Activated CD4-positive, alpha-beta T cell treated with anti-CD3 and anti-CD28 coated beads, Interleukin-2, amount 50 U/mL, for 48 hours (primary cell): ENCODE measurements at regions not wholly inside any gene's neighbourhood (a gene's known extent, or its start where the extent isn't known, plus 50 kb on each side); places are given as distances from the start of the nearest gene placed in this dataset.
"Not testable (repeated sequence)": the region's sequence is repeated elsewhere in the genome, so short reads cannot be mapped to it uniquely, and the experiment has no call there.

Experiments used
- DNase-seq, 2 experiments: peaks; one replicate each; pipeline ENCODE4 v3.0.0-alpha.2; 2020

DNA sequence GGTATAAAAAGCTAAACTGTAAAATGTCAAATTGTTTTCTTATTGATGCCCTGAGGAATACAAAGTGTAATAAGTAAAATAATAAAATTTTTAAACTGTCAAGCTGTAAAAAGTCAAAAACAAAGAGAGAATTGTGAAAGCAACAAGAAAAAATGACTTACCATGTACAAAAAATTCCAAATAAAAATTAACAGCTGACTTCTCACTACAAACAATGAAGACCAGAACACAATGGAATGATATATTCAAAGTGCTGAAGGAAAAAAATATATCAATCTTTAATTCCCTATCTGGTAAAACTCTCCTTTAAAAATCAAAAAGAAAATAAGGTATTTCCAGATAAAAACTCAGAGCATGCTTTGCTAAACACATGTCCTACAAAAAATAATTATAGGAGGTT, 883.5 kb downstream of the IGSF11 start:
- no peak for DNase-seq

DNA sequence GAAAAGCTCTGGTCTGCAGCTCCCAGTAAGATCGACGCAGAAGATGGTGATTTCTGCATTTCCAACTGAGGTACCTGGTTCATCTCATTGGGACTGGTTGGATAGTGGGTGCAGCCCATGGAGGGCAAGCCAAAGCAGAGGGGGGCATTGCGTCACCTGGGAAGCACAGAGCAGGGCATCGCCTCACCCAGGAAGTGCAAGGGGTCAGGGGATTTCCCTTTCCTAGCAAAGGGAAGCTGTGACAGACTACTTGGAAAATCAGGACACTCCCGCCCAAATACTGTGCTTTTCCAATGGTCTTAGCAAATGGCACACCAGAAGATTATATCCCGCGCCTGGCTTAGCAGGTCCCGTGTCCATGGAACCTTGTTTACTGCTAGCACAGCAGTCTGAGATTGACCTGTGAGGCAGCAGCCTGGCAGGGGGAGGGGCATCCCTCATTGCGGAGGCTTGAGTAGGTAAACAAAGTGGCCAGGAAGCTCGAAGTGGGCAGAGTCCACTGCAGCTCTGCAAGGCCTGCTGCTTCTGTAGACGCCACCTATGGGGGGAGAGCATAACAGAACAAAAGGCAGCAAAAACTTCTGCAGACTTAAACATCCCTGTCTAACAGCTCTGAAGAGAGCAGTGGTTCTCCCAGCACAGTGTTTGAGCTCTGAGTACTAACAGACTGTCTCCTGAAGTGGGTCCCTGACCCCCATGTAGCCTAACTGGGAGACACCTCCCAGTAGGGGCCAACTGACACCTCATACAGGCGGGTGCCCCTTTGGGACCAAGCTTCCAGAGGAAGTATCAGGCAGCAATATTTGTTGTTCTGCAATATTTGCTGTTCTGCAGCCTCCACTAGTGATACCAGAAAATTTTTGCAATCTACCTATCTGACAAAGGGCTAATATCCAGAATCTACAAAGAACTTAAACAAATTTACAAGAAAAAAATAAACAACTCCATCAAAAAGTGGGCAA, 871.7 kb downstream of the IGSF11 start:
- DNase-seq = not testable (repeated sequence)

DNA sequence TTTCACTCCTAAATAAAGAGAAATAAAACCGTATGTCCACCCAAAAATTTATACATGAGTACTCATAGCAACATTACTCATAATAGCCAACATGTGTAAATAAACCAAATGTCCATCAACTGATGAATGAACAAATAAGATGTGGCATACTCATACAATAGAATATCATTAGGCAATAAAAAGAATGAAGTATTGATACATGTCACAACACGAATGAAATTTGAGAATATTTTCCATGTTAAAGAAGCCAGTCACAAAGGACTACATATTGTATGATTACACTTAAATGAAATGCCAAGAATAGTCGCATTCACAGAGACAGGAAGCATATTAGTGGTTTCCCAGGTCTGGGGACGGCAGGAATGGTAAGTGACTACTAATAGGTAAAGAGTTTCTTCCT, 869.2 kb downstream of the IGSF11 start:
- no peak for DNase-seq

DNA sequence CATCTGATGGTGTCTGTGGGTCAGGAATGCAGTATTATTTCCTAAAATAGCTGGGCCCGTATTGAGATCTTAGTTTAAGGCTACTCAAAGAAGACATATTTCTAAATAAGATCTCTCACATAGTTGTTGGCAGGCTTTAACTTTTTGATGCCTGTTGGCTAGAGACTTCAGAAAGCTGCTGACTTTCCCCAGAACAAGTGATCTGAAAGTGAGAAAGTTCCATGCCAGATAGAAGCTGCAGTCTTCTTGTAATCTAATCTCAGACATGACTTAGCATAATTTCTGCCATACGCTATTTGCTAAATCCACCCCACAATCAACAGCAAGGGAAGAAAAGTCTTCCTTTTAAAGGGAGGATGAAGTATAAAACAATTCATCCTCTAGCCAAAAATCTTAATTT, 867.1 kb downstream of the IGSF11 start:
- DNase-seq = no peak

DNA sequence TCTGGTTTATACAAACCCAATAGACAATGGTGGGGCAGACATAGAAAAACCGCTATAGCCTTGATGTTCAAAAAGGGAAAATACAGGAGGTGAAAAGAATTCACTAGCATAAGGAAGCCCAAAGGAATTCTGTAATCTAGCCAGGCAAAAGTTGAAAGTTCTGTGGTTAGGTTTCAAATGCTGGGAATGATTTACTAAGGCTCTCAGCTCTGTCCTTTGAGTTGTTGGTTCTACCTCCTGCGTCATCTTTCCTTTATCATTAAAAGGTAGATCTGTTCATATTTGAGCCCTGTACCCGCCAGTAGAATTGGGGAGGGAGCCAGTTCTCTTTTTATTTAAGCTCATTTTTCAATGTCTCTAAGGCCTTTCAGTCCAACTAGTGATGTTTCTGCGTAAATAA, 866.5 kb downstream of the IGSF11 start:
- DNase-seq = no peak

DNA sequence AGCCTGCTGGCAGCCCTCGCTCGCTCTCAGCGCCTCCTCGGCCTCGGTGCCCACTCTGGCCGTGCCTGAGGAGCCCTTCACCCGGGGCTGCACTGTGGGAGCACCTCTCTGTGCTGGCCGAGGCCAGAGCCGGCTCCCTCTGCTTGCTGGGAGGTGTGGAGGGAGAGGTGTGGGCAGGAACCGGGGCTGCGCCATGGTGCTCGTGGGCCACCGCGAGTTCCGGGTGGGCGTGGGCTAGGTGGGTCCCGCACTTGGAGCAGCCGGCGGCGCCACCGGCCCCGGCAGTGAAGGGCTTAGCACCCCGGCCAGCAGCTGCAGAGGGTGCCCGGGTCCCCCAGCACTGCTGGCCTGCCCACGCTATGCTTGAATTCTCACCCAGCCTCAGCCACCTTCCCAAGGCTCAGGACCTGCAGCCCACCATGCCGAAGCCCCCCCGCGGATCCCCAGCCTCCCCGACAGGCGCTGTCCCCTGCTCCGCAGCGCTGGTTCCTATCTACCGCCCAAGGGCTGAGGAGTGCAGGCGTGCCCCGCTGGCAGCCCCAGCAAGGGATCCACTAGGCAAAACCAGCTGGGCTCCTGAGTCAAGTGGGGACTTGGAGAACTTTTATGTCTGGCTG, 863.3 kb downstream of the IGSF11 start:
- no peak for DNase-seq

DNA sequence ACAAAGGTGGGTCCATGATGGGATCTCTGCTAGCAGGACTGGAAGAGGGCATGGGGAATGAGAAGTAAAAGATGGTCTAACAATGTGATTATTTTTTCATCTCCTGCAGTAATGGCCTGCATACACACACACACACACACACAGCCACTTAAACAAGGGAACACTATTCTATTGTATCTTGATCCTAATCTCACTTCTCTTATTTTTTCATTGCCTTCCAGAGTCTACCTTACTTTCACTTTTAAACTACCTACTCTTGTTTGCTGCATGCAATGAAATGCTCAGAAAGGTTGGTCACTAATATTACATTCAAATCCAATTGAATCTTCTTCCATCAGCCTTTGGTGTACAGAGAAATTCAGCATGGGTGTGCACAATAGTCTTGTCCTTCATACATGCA, 853.8 kb downstream of the IGSF11 start:
- DNase-seq = no peak

DNA sequence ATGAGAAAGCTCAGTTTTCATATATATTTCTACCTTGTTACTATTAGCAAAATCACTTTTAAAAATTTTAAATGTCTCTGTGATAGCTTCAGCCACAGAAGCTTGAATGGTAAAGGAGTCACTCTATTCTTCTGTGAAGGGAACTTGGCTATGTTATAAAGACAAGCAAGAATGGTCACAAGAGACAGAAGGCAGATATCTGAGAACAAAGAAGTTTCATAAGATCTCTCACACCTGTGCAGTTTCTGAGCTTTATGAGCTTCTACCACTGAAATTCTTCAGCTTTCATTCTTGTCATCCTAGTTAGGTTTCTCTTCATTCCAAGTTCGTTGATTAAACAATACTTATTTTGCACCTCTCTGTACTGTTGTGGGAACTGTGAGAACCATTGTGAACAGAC, 853.4 kb downstream of the IGSF11 start:
- no peak for DNase-seq

DNA sequence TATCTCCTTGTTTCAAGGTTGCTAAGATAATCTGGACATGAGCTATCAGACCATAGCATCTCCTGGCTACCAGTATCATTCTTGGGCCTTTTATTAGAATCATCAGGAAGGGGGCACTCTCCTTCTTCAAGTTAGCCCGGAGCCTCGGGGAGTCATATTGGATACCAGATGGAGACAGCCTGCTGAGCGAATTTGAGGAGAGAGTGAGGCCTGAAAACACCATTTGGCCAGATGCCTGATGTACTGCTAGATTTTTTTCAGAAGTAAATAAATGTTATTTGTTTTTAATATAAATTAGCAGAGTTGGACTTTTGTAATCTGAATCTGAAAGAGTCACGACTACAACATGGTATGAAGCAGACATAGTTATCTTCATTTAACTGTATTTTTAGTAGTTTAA, 848.6 kb downstream of the IGSF11 start:
- DNase-seq = no peak

DNA sequence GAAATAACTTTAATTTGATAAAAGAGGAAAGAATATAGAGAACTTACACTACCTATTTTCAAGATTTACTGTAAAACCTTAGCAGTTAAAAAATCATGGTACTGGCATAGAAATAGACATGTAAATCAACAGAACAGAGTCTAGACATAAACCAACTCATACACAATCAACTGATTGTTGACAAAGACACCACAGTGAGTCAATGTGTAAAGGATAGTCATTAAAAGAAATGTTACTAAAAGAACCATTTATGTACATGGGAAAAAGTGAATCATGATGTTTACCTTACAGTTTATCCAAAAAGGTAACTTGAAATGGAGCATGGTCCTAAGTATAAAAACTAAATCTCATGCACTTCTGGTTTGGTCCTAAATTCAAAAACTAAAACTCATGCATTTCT, 847.4 kb downstream of the IGSF11 start:
- no peak for DNase-seq

DNA sequence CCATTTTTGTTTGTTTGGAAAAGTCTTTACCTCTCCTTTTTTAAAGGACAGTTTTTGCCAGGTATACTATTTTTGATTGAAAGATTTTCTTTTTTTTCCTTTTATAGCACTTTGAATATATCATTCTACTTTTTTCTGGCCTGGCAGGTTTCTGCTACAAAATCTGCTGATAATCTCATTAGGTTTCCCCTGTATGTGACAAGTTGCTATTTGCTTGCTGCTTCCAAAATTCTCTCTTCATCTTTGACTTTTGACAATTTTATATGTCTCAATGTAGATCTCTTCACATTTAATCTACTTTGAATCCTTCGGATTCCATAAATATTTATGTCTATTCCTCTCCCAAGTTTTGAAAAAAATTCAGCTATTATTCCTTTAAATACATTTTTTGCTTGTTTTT, 838.5 kb downstream of the IGSF11 start:
- DNase-seq = no peak

DNA sequence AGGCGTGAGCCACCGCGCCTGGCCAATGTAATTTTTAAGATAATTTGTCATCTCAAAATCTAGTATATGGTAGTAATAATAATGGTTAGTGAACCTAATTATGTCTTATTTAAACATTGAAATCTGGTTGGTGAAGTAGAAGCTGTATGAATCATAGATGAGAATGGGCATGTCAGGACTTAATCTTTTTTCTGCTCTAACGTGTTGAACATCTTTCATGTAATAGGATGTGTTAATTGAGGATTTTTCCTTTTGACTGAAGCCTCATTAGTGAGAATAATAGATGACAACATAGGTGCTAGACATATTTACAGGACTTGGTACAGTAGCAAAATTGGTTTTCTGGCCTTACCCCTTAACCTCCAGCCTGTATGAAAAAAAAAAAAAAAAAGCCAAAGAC, 835.6 kb downstream of the IGSF11 start:
- no peak for DNase-seq

DNA sequence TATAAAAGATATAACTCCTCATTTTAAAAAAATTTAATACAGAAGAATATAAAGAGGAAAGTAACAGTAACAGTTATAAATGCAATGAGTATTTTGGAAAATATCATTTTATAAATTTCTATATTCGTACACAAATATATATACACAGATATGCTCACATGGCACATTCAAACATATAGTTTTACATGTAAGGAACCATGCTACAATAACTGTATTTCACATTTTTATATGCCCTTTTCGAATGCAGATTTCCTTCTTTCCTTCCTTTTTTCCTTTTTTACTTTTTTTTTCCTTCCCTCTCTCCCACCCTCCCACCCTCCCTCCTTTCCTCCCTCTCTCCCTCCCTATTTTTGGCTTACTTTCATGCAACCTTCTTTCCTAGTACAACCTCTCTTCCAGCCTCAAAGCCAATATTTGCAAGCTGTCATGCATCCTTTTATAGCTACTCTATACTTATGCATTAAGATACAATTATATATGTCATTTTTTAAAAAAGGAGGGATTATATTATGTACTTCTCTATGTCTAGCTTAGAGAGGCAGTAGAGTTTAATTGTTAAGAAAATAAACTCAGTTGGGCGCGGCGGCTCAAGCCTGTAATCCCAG, 830.5 kb downstream of the IGSF11 start:
- DNase-seq = no peak

DNA sequence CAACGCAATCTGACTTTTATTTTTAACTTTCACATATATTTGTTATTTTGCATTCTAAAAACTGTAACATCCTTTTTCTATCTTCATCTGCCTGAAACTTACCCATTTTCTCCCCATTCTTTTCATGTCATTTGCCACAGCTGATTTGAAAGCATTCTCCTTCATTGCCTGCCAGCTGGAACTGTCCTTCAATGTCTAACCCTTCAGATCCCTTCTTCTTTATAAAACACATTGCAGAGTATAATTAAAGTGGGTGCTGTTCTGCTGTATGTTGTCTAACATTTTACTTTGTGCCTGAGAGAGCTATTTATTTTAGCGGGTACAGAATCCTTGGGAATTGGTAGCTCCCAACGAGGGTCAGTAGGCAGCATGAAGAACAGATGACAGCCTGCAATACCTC, 827.4 kb downstream of the IGSF11 start:
- no peak for DNase-seq

DNA sequence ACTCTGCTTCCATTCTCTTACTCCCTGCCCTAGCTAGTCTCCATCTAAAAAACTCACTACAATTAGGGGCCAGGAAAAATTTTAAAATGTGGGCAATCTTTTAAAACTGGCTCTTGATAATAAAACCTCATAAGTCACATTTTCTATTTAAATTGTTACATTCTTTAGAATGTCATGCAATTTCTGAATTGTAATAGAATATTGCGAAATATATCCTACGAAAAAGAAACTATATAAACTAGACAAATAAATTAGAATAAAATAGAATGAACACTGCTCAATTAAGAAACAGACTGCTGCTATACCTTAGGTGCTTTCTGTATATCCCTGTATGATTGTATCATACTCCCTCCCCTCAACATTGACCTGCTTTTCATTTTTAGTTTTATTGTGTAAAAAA, 826.0 kb downstream of the IGSF11 start:
- DNase-seq = no peak

DNA sequence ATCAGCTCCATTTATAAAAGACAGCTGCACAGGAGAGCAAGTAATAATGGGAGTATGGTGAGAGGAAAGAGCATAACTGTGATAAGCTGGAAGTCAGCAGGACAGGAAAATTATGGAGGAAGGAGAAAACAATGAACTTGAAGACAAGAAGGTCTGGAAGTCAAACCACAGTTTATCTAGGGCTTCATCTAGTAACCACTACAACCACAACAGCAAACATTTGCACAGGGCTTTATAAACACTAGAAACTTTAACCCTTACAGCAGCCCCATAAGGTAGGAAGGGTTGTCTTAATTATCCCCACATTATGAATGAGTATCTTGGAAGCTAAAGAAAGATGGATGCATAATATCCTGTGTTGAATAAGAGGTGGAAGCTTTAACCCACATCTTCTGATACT, 820.8 kb downstream of the IGSF11 start:
- no peak for DNase-seq

DNA sequence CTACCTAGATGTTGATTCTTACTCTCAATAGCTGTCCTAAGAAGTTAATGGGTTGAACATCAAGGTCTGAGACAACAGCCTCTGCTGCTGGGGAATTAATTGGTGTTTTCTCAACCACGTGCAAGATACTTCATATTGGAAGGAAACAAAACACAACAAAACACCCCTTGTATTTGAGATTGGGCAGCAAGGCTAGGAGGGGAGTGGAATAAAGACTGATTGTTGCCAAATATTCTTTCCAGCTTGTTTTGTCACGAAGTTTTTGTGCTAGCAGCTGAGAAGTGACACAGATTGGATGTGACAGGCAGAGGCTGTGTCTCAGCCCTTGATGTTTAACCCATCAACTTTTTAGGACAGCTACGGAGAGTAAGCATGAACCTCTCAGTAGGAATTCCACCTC, 808.4 kb downstream of the IGSF11 start:
- DNase-seq = no peak

DNA sequence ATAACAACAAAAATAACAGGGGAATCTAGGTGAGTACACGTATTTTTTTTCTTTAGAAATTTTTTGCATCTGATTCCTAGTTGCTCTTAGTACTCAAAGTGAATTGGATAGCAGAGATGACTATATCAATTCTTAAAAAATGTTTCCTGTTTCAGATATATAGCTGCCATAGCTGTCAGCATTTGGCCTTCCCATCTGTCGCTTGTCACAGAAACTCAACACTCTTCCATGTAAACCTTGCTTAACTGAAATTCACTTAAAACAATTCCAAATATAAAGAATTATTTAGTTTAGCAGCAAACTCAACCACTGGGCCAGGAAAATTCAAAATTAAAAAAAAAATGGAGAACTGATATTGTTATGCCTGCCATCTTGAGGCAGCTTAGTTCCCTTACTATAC, 807.5 kb downstream of the IGSF11 start:
- no peak for DNase-seq

DNA sequence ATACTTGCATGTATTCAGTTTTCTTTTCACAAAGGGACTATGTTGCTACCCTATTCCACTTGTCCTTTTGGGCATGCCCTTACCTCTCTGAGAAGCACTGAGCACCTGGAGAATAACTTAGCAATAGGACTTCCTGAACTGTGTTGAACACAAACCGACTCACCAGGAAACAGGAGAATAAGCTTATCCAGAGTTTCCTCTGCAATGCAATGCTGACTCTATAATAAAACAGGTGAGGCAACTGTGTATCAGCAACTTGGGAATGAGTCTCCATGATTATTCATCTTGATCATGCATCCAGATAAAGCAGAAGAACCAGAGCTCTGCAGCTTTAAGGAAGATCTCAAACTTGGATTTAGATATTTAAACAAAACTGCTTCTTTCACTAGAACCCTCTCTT, 806.5 kb downstream of the IGSF11 start:
- no peak for DNase-seq

DNA sequence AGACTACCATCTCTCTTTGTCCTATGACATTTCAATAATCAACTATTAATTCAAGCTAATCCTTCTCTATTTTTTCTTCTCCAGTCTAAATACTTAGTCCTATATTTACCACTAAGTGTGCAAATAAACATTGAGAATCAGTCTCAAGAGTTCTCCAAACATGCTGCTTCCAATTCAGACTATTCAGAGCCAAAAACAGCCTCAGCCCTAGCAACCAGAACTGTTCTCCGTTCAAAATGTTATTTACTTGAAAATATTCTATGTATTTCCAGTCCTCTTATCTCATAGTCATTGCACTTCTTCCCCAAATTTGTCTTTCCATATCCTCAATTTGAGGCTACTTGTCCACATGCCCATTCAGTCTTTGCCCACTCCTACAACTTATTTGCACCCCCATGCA, 805.5 kb downstream of the IGSF11 start:
- no peak for DNase-seq

DNA sequence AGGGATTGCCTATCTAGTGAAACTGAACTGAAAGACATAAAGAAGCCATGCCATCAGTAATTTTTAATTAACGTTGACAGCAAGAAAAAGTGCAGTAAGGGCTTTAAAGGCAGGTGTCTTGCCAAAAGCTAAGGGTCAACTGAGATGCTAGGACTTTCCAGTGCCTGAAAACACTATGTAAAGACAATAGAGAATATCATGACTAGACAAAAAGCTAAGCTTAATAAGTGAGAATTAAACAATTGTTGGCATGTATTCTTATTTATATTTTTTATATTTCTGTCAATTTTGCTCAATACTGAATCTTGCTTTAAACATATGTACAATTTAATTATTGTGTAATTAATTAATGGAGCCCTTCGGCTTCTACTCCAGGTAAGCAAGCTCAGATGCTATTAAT, 803.1 kb downstream of the IGSF11 start:
- DNase-seq = no peak

DNA sequence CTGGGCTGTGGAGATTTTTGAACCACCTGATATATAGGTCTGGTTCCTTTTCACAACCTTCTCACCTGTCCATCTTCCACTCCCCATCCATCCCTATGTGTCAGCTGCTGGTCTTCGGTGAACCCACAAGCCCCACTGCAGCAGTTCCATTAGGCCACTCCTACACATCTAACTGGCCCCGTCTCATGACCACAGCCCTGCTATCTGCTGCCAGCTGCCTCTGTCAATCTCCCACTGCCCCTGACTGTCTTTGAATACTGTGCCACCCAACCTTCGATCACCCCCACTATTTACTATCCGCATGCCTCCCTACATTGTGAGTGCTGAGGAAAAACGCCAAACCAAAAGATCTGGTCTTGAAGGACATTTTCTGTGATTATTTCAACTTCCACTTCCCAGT, 795.4 kb downstream of the IGSF11 start:
- DNase-seq = no peak

DNA sequence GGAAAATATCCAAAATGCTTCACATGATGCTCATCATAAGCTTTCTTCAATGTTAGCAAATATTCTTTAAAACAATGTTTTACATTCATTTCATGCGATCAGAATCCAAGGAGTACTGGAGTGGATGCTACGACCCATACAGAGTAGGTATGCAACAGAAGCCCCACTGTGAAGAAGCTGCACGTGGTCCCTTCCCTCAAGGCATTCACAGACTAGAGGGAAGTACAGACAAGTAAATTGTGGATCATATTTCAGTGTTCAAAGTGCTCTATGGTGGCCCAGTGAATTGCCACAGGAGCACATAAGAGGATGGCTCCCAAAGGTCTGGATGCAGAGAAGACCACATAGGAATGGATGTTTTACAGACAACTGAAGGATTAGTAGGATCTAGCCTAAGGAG, 789.9 kb downstream of the IGSF11 start:
- DNase-seq = no peak

DNA sequence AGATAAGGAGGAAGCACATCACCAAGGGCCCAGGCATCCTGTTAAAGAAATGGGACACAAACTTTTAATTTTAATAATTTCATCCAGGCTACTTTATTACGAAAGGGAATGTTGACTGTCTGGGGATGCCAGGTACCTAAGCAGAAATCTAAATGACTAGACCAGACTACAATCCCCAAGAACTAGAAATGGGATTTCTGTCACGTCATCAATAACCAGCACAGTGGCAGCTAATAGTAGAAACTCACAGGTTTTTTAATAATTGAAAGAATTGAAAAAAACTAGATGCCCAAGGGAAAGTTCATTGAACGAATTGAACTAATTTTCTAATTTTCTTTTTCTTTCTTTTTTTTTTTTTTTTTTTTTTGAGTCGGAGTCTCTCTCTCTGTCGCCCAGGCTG, 789.3 kb downstream of the IGSF11 start:
- no peak for DNase-seq
